K562 (cell line): ENCODE measurements at regions not wholly inside any gene's neighbourhood (a gene's known extent, or its start where the extent isn't known, plus 50 kb on each side); places are given as distances from the start of the nearest gene placed in this dataset.

Experiments
- ATAC-seq: fragments of 200-7000 bp; cut with Tn5 transposase; 3 replicates; pipeline ENCODE4 v1.9.1; 2020; ENCODE audit warnings: moderate library complexity
- BruUV-seq: library from RNA; stranded (reverse); fragments of 400-500 nt; replicated peaks from 2 replicates; lab custom pipeline; 2021; lab: Mats Ljungman, UMichigan
- CTCF ChIA-PET: fragments of 300-600 bp; formaldehyde crosslinking; extraction: SDS; loops from one replicate; lab custom pipeline; 2021; ENCODE audit warnings: low intra/inter-chr PET ratio; lab: Yijun Ruan, JAX
- POLR2A ChIA-PET: fragments of 300-600, 350-650 bp; sonication (Branson Sonifier 250); formaldehyde crosslinking; extraction: SDS; loops from one replicate; lab custom pipeline; 2021; ENCODE audit warnings: antibody characterized with exemption, inconsistent platforms; lab: Yijun Ruan, JAX
- DNase-seq, 4 experiments: peaks; one replicate each; pipeline versions ENCODE4 v3.0.0 to v3.0.0-alpha.2; 2011 to 2018; ENCODE audit warnings: low spot score in 3 of 4, mixed read lengths in 3 of 4; ENCODE audit errors: extremely low read depth in 1 of 4
- FAIRE-seq: peaks from 2 replicates; lab custom pipeline; 2011; peaks lifted over from hg19 to GRCh38; lab: Jason Lieb, UNC
- H2AFZ ChIP-seq: 2 replicates; pipeline ENCODE4 v1.6.0; 2011; ENCODE audit warnings: low read depth, low read length, control low read depth, inconsistent platforms
- H3K27ac ChIP-seq: fragments of 200-600 bp; 3 replicates; pipeline ENCODE4 v1.8.0; 2011; ENCODE audit warnings: low read depth, mild to moderate bottlenecking, control low read depth, inconsistent platforms, low read length, moderate library complexity, mixed read lengths; ENCODE audit errors: extremely low read depth
- H3K27me3 ChIP-seq, 2 experiments: fragments of 300-600 bp in 1 of 2; 2 replicates in 1 of 2; 3 replicates in 1 of 2; pipeline versions ENCODE4 v1.6.0 to v1.8.0; 2011; ENCODE audit warnings: inconsistent platforms in 2 of 2, low read length in 2 of 2, mild to moderate bottlenecking in 1 of 2, mixed read lengths in 1 of 2, moderate library complexity in 1 of 2; ENCODE audit not compliant: control insufficient read depth in 2 of 2, insufficient read depth in 2 of 2
- H3K36me3 ChIP-seq: fragments of 300-600 bp; 3 replicates; pipeline ENCODE4 v1.8.0; 2011; ENCODE audit warnings: mild to moderate bottlenecking, low read length, inconsistent platforms; ENCODE audit not compliant: control insufficient read depth, insufficient read depth
- H3K4me1 ChIP-seq, 2 experiments: fragments of 200-600 bp in 1 of 2; replicated peaks in 1 of 2; 2 replicates in 1 of 2; 3 replicates in 1 of 2; pipeline versions ENCODE4 v1.5.1 to v1.8.0; 2011; ENCODE audit warnings: inconsistent platforms in 2 of 2, low read length in 2 of 2, mild to moderate bottlenecking in 1 of 2, mixed read lengths in 1 of 2, moderate library complexity in 1 of 2; ENCODE audit not compliant: control insufficient read depth in 2 of 2, insufficient read depth in 2 of 2
- H3K4me2 ChIP-seq: 2 replicates; pipeline ENCODE4 v1.6.1; 2011; ENCODE audit warnings: low read length, control low read depth, inconsistent platforms, mixed read lengths; ENCODE audit not compliant: insufficient read depth
- H3K4me3 ChIP-seq: fragments of 200-600 bp; sonication (generic), shearing (Covaris generic); 2 replicates; pipeline ENCODE4 v1.5.1; 2016; ENCODE audit warnings: control low read depth, inconsistent platforms
- H3K79me2 ChIP-seq: fragments of 200-600 bp; 3 replicates; pipeline ENCODE4 v1.8.0; 2011; ENCODE audit warnings: low read length, inconsistent platforms; ENCODE audit not compliant: control insufficient read depth, insufficient read depth
- H3K9ac ChIP-seq, 2 experiments: 2 replicates each; pipeline versions ENCODE4 v1.6.0 to v1.6.1; 2011; ENCODE audit warnings: low read depth in 2 of 2, low read length in 2 of 2, control low read depth in 1 of 2, inconsistent platforms in 1 of 2, mild to moderate bottlenecking in 1 of 2, mixed read lengths in 1 of 2; ENCODE audit not compliant: insufficient read depth in 1 of 2
- H3K9me1 ChIP-seq: one replicate; pipeline ENCODE4 v1.6.0; 2011; ENCODE audit warnings: inconsistent platforms, mild to moderate bottlenecking, low read length, moderate library complexity; ENCODE audit not compliant: control insufficient read depth, insufficient read depth
- H3K9me3 ChIP-seq: replicated peaks from 2 replicates; pipeline ENCODE4 v1.5.1; 2011; ENCODE audit warnings: low read depth, low read length, inconsistent platforms; ENCODE audit not compliant: control insufficient read depth, insufficient read depth
- H4K20me1 ChIP-seq: replicated peaks from 2 replicates; pipeline ENCODE4 v1.6.1; 2011; ENCODE audit warnings: low read length, inconsistent platforms, mixed read lengths; ENCODE audit not compliant: control insufficient read depth, insufficient read depth
- GTF2F1 ChIP-seq: IDR thresholded peaks from 2 replicates; pipeline ENCODE4 v1.6.1; 2011; ENCODE audit warnings: low read depth, low read length, improper control_type of control experiment
- SMC3 ChIP-seq: conservative IDR thresholded peaks from 2 replicates; pipeline ENCODE4 v1.6.1; 2011; ENCODE audit warnings: low read depth, low read length, improper control_type of control experiment; ENCODE audit not compliant: insufficient read depth
- XRCC3 ChIP-seq: fragments of 450-650 bp; IDR thresholded peaks from 2 replicates; pipeline ENCODE4 v1.6.1; 2017; ENCODE audit warnings: mild to moderate bottlenecking, moderate library complexity
- YY1 ChIP-seq, 3 experiments: IDR thresholded peaks; 2 replicates each; pipeline ENCODE4 v1.6.1; 2011; ENCODE audit warnings: low read length in 2 of 3, mild to moderate bottlenecking in 2 of 3, moderate library complexity in 2 of 3, borderline replicate concordance in 1 of 3, control low read depth in 1 of 3, low read depth in 1 of 3; ENCODE audit not compliant: insufficient read depth in 3 of 3, insufficient replicate concordance in 2 of 3, control insufficient read depth in 1 of 3, insufficient read length in 1 of 3; ENCODE audit errors: extremely low read depth in 1 of 3
- ZBTB8A ChIP-seq: fragments of 450-650 bp; IDR thresholded peaks from 2 replicates; pipeline ENCODE4 v1.6.1; 2018; ENCODE audit warnings: mild to moderate bottlenecking, moderate library complexity; ENCODE audit not compliant: partially characterized antibody
- ZNF696 ChIP-seq: fragments of 250-450 bp; sonication (Bioruptor Pico); conservative IDR thresholded peaks from 2 replicates; pipeline ENCODE4 v1.4.0; 2020; ENCODE audit warnings: mild to moderate bottlenecking, moderate library complexity
- WGBS: fragments of 100-300 bp; shearing (Covaris generic); methylation state at CpG from one replicate; pipeline ENCODE4 v1.1.6; 2016; ENCODE audit warnings: low coverage, mixed read lengths; ENCODE audit not compliant: insufficient coverage; ENCODE audit errors: missing lambda C conversion rate; 5-methylcytosine and 5-hydroxymethylcytosine counted together
- in situ Hi-C: fragments of 300-500 bp; cut with MboI; formaldehyde crosslinking; loops from 4 replicates; pipeline ENCODE4 v1.15.0; 2018; ENCODE audit warnings: inconsistent platforms, mixed read lengths
- intact Hi-C: fragments of 100-400 bp; cut with micrococcal nuclease; formaldehyde crosslinking; loops from 2 replicates; pipeline ENCODE4 v1.14.2; 2022
- TF ChIP-seq, protein P1 (sequence below): IDR thresholded peaks from 2 replicates; pipeline ENCODE4 v1.6.1; 2011; ENCODE audit warnings: borderline replicate concordance, low read depth, mild to moderate bottlenecking, moderate library complexity, low read length; ENCODE audit not compliant: insufficient read depth, poor library complexity, severe bottlenecking
- TF ChIP-seq, protein P2 (sequence below), 3 experiments: IDR thresholded peaks in 2 of 3; conservative IDR thresholded peaks in 1 of 3; 2 replicates each; pipeline ENCODE4 v1.5.1; 2011 to 2012; ENCODE audit warnings: low read length in 3 of 3, mild to moderate bottlenecking in 3 of 3, control low read depth in 2 of 3, improper control_type of control experiment in 1 of 3, inconsistent platforms in 1 of 3, low read depth in 1 of 3, mixed read lengths in 1 of 3, moderate library complexity in 1 of 3; ENCODE audit not compliant: insufficient read depth in 2 of 3
- TF ChIP-seq, protein P3 (sequence below): fragments of 200-800 bp; sonication (Bioruptor generic); IDR thresholded peaks from 2 replicates; pipeline ENCODE4 v1.6.1; 2017; ENCODE audit warnings: missing genetic modification characterization, missing compliant biosample characterization

DNA sequence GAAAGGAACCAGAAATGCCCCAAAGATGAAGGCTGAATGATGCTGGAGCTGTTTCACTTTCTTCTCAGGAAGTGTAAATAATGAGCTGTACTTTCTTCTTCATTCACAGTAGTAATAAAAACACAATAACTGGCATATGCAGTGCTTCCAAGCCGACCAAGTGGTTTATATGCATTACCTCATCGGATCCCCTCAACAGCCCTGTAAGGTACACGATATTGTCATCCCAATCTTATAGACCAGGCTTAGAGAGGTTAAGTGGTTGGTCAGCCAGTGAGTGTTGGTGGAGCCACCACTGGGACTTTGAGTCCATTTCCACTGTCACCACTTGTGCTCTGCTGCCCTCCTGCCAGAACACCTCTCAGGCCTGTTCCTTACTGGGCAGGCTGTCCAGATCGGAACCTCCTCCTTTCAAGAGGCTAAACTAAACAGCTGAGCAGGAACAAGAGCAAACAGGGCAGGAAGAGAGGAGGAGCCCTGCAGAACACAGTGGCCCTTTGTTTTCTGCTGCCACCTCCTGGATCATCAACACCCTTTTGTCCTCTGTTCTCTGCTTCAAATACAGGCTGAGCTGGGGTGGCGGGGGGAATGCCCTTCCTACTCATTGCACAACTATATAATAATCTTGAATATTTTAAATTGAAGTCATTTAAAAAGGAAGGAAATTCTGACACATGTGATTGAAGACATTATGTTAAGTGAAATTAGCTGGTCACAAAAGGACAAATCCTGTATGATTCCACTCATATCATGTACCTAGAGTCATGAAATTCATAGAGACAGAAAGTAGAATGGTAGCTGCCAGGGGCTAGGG, 112.5 kb upstream of the ATP6AP2 start:
- Histone ChIP-seq H3K27me3 (no peaks in the 10 kb centered on the region), H2AFZ (0 out of 2 replicates have a peak overlapping the region, but pooled peaks have one; percentile 56), H3K9ac (no peak overlapping the region; a peak in 1 of 4 replicates), H3K4me1 (peaks cover 0 to 3% of the 10 kb centered on the region in 2 experiments; a peak in 1 of 5 replicates), H3K9me3 (no peaks in the 10 kb centered on the region), H3K27ac (no peak overlapping the region), H3K4me2 (peak overlapping the region; percentile 33; the same call in 1 of the 2 replicates), H3K9me1 (no peaks in the 10 kb centered on the region), H4K20me1 (no peaks in the 10 kb centered on the region), H3K36me3 (no peaks in the 10 kb centered on the region), H3K4me3 (no peak overlapping the region), H3K79me2 (no peaks in the 10 kb centered on the region)
- ATAC-seq (peak; percentile 91), DNase-seq (peak; percentile 48 to 54 (median 51)), FAIRE-seq (peak; percentile 85)
- in situ Hi-C loops (no loop called here), intact Hi-C loops (loop anchor here (1.0 to 10.0 kb wide), 3 partner anchors 57 to 293 kb away; no protein-coding TSS in a partner anchor)
- ChIA-PET POLR2A (no interaction called here), CTCF (interaction anchor here (0.6 kb wide), 1 partner anchor 19 kb away, joined by 3 read pairs; no protein-coding TSS in a partner anchor)
- 1% methylated on average over 4 of the region's 5 CpGs for WGBS
- BruUV-seq = no TSS peak
- TF ChIP-seq XRCC3 = no peak
- TF ChIP-seq YY1 (IDR thresholded peaks at IDR 0.05; ENCODE audit: borderline replicate concordance in 1 of 3, control insufficient read depth in 1 of 3, extremely low read depth in 1 of 3, insufficient read depth in 3 of 3, insufficient read length in 1 of 3, insufficient replicate concordance in 2 of 3, low read depth in 1 of 3, low read length in 2 of 3) = no peak
- TF ChIP-seq, protein P1, sequence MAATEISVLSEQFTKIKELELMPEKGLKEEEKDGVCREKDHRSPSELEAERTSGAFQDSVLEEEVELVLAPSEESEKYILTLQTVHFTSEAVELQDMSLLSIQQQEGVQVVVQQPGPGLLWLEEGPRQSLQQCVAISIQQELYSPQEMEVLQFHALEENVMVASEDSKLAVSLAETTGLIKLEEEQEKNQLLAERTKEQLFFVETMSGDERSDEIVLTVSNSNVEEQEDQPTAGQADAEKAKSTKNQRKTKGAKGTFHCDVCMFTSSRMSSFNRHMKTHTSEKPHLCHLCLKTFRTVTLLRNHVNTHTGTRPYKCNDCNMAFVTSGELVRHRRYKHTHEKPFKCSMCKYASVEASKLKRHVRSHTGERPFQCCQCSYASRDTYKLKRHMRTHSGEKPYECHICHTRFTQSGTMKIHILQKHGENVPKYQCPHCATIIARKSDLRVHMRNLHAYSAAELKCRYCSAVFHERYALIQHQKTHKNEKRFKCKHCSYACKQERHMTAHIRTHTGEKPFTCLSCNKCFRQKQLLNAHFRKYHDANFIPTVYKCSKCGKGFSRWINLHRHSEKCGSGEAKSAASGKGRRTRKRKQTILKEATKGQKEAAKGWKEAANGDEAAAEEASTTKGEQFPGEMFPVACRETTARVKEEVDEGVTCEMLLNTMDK = no peak
- TF ChIP-seq, protein P2, sequence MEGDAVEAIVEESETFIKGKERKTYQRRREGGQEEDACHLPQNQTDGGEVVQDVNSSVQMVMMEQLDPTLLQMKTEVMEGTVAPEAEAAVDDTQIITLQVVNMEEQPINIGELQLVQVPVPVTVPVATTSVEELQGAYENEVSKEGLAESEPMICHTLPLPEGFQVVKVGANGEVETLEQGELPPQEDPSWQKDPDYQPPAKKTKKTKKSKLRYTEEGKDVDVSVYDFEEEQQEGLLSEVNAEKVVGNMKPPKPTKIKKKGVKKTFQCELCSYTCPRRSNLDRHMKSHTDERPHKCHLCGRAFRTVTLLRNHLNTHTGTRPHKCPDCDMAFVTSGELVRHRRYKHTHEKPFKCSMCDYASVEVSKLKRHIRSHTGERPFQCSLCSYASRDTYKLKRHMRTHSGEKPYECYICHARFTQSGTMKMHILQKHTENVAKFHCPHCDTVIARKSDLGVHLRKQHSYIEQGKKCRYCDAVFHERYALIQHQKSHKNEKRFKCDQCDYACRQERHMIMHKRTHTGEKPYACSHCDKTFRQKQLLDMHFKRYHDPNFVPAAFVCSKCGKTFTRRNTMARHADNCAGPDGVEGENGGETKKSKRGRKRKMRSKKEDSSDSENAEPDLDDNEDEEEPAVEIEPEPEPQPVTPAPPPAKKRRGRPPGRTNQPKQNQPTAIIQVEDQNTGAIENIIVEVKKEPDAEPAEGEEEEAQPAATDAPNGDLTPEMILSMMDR (IDR thresholded peaks at IDR 0.05 in 2 of 3, conservative IDR thresholded peaks at IDR 0.05 in 1 of 3; ENCODE audit: insufficient read depth in 2 of 3, low read depth in 1 of 3, low read length in 3 of 3) = peak; percentile 52 to 60 (median 59); a peak in 5 of 6 replicates
- TF ChIP-seq ZNF696 (CRISPR knock-in tag) = no peak
- TF ChIP-seq, protein P3, sequence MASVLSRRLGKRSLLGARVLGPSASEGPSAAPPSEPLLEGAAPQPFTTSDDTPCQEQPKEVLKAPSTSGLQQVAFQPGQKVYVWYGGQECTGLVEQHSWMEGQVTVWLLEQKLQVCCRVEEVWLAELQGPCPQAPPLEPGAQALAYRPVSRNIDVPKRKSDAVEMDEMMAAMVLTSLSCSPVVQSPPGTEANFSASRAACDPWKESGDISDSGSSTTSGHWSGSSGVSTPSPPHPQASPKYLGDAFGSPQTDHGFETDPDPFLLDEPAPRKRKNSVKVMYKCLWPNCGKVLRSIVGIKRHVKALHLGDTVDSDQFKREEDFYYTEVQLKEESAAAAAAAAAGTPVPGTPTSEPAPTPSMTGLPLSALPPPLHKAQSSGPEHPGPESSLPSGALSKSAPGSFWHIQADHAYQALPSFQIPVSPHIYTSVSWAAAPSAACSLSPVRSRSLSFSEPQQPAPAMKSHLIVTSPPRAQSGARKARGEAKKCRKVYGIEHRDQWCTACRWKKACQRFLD (CRISPR knock-in tag) = no peak
- no peak for TF ChIP-seq ZBTB8A
- 0 out of 2 replicates have a peak, but pooled peaks have one; percentile 6 for TF ChIP-seq SMC3
- TF ChIP-seq GTF2F1 = no peak
